B cell (primary cell): ENCODE measurements at regions not wholly inside any gene's neighbourhood (a gene's known extent, or its start where the extent isn't known, plus 50 kb on each side); places are given as distances from the start of the nearest gene placed in this dataset.

Source experiments
- ATAC-seq: fragments of 200-7000 bp; cut with Tn5 transposase; one replicate; pipeline ENCODE4 v1.10.0; 2021; ENCODE audit warnings: low read depth, mild to moderate bottlenecking, moderate number of reproducible peaks, moderate library complexity
- CTCF ChIA-PET: fragments of 350-600 bp; sonication (Branson Sonifier 250); formaldehyde crosslinking; loops from one replicate; lab custom pipeline; 2021; ENCODE audit warnings: antibody characterized with exemption, inconsistent platforms; lab: Charles Lee
- POLR2A ChIA-PET: fragments of 350-600 bp; sonication (Branson Sonifier 250); formaldehyde crosslinking; loops from one replicate; lab custom pipeline; 2021; ENCODE audit warnings: antibody characterized with exemption; lab: Charles Lee
- DNase-seq: peaks from one replicate; pipeline ENCODE4 v3.0.0; 2013
- H2AFZ ChIP-seq: 2 replicates; pipeline ENCODE4 v1.6.1; 2012; ENCODE audit warnings: mild to moderate bottlenecking, low read depth, low read length; ENCODE audit not compliant: insufficient read depth, poor library complexity, severe bottlenecking
- H3K27ac ChIP-seq, 2 donors: 1 replicate in 1 of 2; 2 replicates in 1 of 2; pipeline ENCODE4 v1.5.1; 2012 to 2013; ENCODE audit warnings: low read length in 2 of 2, mild to moderate bottlenecking in 2 of 2, moderate library complexity in 1 of 2
- H3K27me3 ChIP-seq, 4 experiments: fragments of 200-600 bp in 1 of 4; sonication (generic) in 1 of 4; replicated peaks in 1 of 4; 1 replicate in 2 of 4; 2 replicates in 2 of 4; pipeline versions ENCODE4 v1.6.1 to v1.7.0; 2013 to 2016; ENCODE audit warnings: low read length in 3 of 4, mild to moderate bottlenecking in 2 of 4, mixed read lengths in 1 of 4, moderate library complexity in 1 of 4; ENCODE audit not compliant: insufficient read depth in 4 of 4, control insufficient read depth in 3 of 4; ENCODE audit errors: control extremely low read depth in 1 of 4
- H3K36me3 ChIP-seq, 2 experiments: replicated peaks in 1 of 2; 1 replicate in 1 of 2; 2 replicates in 1 of 2; pipeline versions ENCODE4 v1.6.1 to v1.7.1; 2013; ENCODE audit warnings: low read length in 1 of 2; ENCODE audit not compliant: insufficient read depth in 2 of 2, control insufficient read depth in 1 of 2; ENCODE audit errors: control extremely low read depth in 1 of 2, extremely low read depth in 1 of 2
- H3K4me1 ChIP-seq, 2 donors: fragments of 200-600 bp in 1 of 2; sonication (generic) in 1 of 2; 1 replicate in 1 of 2; 2 replicates in 1 of 2; pipeline versions ENCODE4 v1.5.1 to v1.6.1; 2013 to 2017; ENCODE audit warnings: low read length in 2 of 2; ENCODE audit not compliant: control insufficient read depth in 2 of 2, insufficient read depth in 2 of 2
- H3K4me2 ChIP-seq: replicated peaks from 2 replicates; pipeline ENCODE3; 2012; ENCODE audit warnings: mild to moderate bottlenecking, low read depth, low read length; ENCODE audit not compliant: poor library complexity, severe bottlenecking
- H3K4me3 ChIP-seq, 5 experiments: fragments of 200-600 bp in 1 of 5; sonication (generic) in 1 of 5; 1 replicate in 3 of 5; 2 replicates in 2 of 5; pipeline versions ENCODE4 v1.5.1 to v1.7.0; 2011 to 2016; ENCODE audit warnings: low read length in 4 of 5, mild to moderate bottlenecking in 4 of 5, low read depth in 2 of 5, control low read depth in 1 of 5, moderate library complexity in 1 of 5; ENCODE audit not compliant: insufficient read depth in 1 of 5; ENCODE audit errors: control extremely low read depth in 1 of 5, extremely low read depth in 1 of 5
- H3K79me2 ChIP-seq: fragments of 200-600 bp; sonication (generic); one replicate; pipeline ENCODE4 v1.6.0; 2016; ENCODE audit warnings: low read length; ENCODE audit not compliant: control insufficient read depth, insufficient read depth
- H3K9ac ChIP-seq: fragments of 200-600 bp; sonication (generic); 2 replicates; pipeline ENCODE4 v1.6.1; 2017; ENCODE audit warnings: mild to moderate bottlenecking, low read length, moderate library complexity
- H3K9me3 ChIP-seq, 3 donors: one replicate each; pipeline versions ENCODE4 v1.6.1 to v1.7.1; 2013; ENCODE audit warnings: low read length in 2 of 3; ENCODE audit not compliant: control insufficient read depth in 2 of 3, insufficient read depth in 1 of 3; ENCODE audit errors: control extremely low read depth in 1 of 3
- H4K20me1 ChIP-seq: 2 replicates; pipeline ENCODE4 v1.6.0; 2012; ENCODE audit warnings: mild to moderate bottlenecking, low read length; ENCODE audit not compliant: insufficient read depth, control insufficient read depth, poor library complexity, severe bottlenecking
- H3K27ac Mint-ChIP-seq: one replicate; pipeline ENCODE4 v1.8.0; 2021; ENCODE audit warnings: mixed read lengths
- H3K27me3 Mint-ChIP-seq: one replicate; pipeline ENCODE4 v1.8.0; 2021; ENCODE audit warnings: mixed read lengths
- H3K4me1 Mint-ChIP-seq: one replicate; pipeline ENCODE4 v1.8.0; 2021; ENCODE audit warnings: mixed read lengths
- H3K4me3 Mint-ChIP-seq: one replicate; pipeline ENCODE4 v1.8.0; 2021; ENCODE audit warnings: mixed read lengths
- H3K9me3 Mint-ChIP-seq: one replicate; pipeline ENCODE4 v1.8.0; 2022; ENCODE audit warnings: mixed read lengths; ENCODE audit not compliant: insufficient read depth
- CTCF ChIP-seq: fragments of 200-600 bp; IDR thresholded peaks from one replicate; pipeline ENCODE4 v1.8.0; 2022; ENCODE audit warnings: antibody characterized with exemption, mild to moderate bottlenecking
- EZH2 ChIP-seq: IDR thresholded peaks from 2 replicates; pipeline ENCODE4 v1.6.1; 2012; ENCODE audit warnings: borderline replicate concordance, low read depth, mild to moderate bottlenecking, moderate library complexity, low read length; ENCODE audit not compliant: insufficient read depth, poor library complexity, severe bottlenecking
- WGBS: methylation state at CpG from one replicate; pipeline ENCODE4 v1.1.5; 2013; ENCODE audit warnings: missing lambda C conversion rate; ENCODE audit not compliant: insufficient coverage; 5-methylcytosine and 5-hydroxymethylcytosine counted together
- intact Hi-C: fragments of 100-400 bp; cut with micrococcal nuclease; formaldehyde crosslinking; loops from one replicate; pipeline ENCODE4 v1.10.0; 2022

GRCh38 chr18:2313332-2313731 lies 258.0 kb downstream of the METTL4 start:
- Histone ChIP-seq H4K20me1 (no peaks in the 10 kb centered on the region), H3K4me3 (no peak overlapping the region), H3K79me2 (no peaks in the 10 kb centered on the region), H3K4me1 (no peaks in the 10 kb centered on the region), H2AFZ (no peak overlapping the region), H3K27me3 (peaks cover 0 to 10% (median 1%) of the 10 kb centered on the region in 4 experiments), H3K9me3 (no peaks in the 10 kb centered on the region), H3K36me3 (no peaks in the 10 kb centered on the region), H3K9ac (no peak overlapping the region), H3K4me2 (no peak overlapping the region), H3K27ac (no peak overlapping the region)
- Mint-ChIP-seq H3K9me3 (no peaks in the 10 kb centered on the region), H3K4me3 (no peak overlapping the region), H3K27me3 (peaks cover 28% of the 10 kb centered on the region), H3K4me1 (peaks cover 8% of the 10 kb centered on the region), H3K27ac (no peak overlapping the region)
- DNase-seq (no peak), ATAC-seq (no peak)
- intact Hi-C loops = no loop called here
- POLR2A ChIA-PET = no interaction called here
- CTCF ChIA-PET = interaction anchor here (1.1 kb wide), 1 partner anchor 24 kb away, joined by 3 read pairs; no protein-coding TSS in a partner anchor
- no CpG with 5 or more reads among the region's 3 CpGs for WGBS
- TF ChIP-seq CTCF (no peak), EZH2 (no peak)

- CTCF ChIA-PET = interaction anchor here (0.7 kb wide), 1 partner anchor 20 kb away, joined by 3 read pairs; no protein-coding TSS in a partner anchor
- ATAC-seq = no peak
- no peaks in the 10 kb centered on the region for H4K20me1 ChIP-seq
- DNase-seq = no peak
- peaks cover 8% of the 10 kb centered on the region for H3K4me1 Mint-ChIP-seq
- H3K79me2 ChIP-seq = no peaks in the 10 kb centered on the region
- H2AFZ ChIP-seq = no peak overlapping the region
- peaks cover 4% of the 10 kb centered on the region for H3K9me3 Mint-ChIP-seq
- H3K27me3 Mint-ChIP-seq = peaks cover 35% of the 10 kb centered on the region
- no CpG with 5 or more reads among the region's 3 CpGs for WGBS
- no peak overlapping the region for H3K4me3 Mint-ChIP-seq
- TF ChIP-seq CTCF (no peak), EZH2 (no peak)
- no peak overlapping the region for H3K27ac Mint-ChIP-seq
- peaks cover 0 to 4% (median 0%) of the 10 kb centered on the region in 3 donors for H3K9me3 ChIP-seq
- intact Hi-C loops = no loop called here
- H3K4me3 ChIP-seq = no peak overlapping the region
- H3K9ac ChIP-seq = no peak overlapping the region
- H3K27ac ChIP-seq = no peak overlapping the region
- POLR2A ChIA-PET = no interaction called here
- H3K4me2 ChIP-seq = no peak overlapping the region
- H3K27me3 ChIP-seq = peaks cover 0 to 10% (median 1%) of the 10 kb centered on the region in 4 experiments
- no peaks in the 10 kb centered on the region for H3K36me3 ChIP-seq
- no peaks in the 10 kb centered on the region for H3K4me1 ChIP-seq
These were observed 255.1 kb downstream of the METTL4 start for GRCh38 chr18:2316082-2316750.
